ENCODE measurements at regions not wholly inside any gene's neighbourhood (a gene's known extent, or its start where the extent isn't known, plus 50 kb on each side); places are given as distances from the start of the nearest gene placed in this dataset.

DNA sequence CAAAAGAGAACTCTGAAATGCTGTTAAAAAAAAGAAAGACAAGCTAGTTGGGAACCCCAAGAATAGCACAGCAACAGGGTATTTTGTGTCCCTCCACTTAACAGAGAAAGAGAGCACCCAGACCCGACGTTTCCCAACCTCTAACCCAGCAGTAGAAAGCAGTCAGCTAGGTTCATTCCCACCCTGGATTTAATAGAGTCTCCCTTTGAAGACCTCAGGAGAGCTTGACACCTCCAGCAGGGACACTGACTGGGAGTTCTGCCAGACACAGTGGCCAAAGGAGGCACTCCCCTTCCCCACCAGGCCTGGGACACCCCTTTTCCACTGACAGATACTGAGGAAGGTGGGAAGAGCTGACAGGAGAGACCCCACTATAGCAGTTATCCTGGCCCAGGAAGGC lies 337.5 kb upstream of the MSX2 start:
- no peak for DNase-seq
- WGBS, 3 donors, result 52 to 63% (median 55%) methylated on average over 2 of the region's 2 CpGs
- Histone ChIP-seq H3K27me3 (no peaks in the 10 kb centered on the region), H3K4me3 (no peak overlapping the region), H3K27ac (no peak overlapping the region), H3K4me1 (ENCODE audit: insufficient read depth) (no peaks in the 10 kb centered on the region), H3K36me3 (no peaks in the 10 kb centered on the region), H3K9me3 (no peaks in the 10 kb centered on the region)
- intact Hi-C loops (cut with DNase I), result no loop called here
- TF ChIP-seq, protein P1, sequence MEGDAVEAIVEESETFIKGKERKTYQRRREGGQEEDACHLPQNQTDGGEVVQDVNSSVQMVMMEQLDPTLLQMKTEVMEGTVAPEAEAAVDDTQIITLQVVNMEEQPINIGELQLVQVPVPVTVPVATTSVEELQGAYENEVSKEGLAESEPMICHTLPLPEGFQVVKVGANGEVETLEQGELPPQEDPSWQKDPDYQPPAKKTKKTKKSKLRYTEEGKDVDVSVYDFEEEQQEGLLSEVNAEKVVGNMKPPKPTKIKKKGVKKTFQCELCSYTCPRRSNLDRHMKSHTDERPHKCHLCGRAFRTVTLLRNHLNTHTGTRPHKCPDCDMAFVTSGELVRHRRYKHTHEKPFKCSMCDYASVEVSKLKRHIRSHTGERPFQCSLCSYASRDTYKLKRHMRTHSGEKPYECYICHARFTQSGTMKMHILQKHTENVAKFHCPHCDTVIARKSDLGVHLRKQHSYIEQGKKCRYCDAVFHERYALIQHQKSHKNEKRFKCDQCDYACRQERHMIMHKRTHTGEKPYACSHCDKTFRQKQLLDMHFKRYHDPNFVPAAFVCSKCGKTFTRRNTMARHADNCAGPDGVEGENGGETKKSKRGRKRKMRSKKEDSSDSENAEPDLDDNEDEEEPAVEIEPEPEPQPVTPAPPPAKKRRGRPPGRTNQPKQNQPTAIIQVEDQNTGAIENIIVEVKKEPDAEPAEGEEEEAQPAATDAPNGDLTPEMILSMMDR (IDR thresholded peaks at IDR 0.05), result no peak
- TF ChIP-seq POLR2A (IDR thresholded peaks at IDR 0.05) (no peak), EP300 (IDR thresholded peaks at IDR 0.05) (no peak)

- 89 to 95% (median 95%) methylated on average over 1 of the region's 1 CpG for WGBS, 3 donors
- no peak overlapping the region for H3K27ac ChIP-seq
- no peak for DNase-seq
- H3K27me3 ChIP-seq, result no peaks in the 10 kb centered on the region
- H3K9me3 ChIP-seq, result no peaks in the 10 kb centered on the region
- no peaks in the 10 kb centered on the region for H3K4me1 ChIP-seq (ENCODE audit: insufficient read depth)
- intact Hi-C loops (cut with DNase I), result no loop called here
- H3K4me3 ChIP-seq, result no peak overlapping the region
- no peaks in the 10 kb centered on the region for H3K36me3 ChIP-seq
- TF ChIP-seq EP300 (IDR thresholded peaks at IDR 0.05), result no peak
- TF ChIP-seq, protein P1 (IDR thresholded peaks at IDR 0.05), result no peak
- TF ChIP-seq POLR2A (IDR thresholded peaks at IDR 0.05), result no peak
These were observed 336.9 kb upstream of the MSX2 start for GRCh38 chr5:174387448-174387847.

DNA sequence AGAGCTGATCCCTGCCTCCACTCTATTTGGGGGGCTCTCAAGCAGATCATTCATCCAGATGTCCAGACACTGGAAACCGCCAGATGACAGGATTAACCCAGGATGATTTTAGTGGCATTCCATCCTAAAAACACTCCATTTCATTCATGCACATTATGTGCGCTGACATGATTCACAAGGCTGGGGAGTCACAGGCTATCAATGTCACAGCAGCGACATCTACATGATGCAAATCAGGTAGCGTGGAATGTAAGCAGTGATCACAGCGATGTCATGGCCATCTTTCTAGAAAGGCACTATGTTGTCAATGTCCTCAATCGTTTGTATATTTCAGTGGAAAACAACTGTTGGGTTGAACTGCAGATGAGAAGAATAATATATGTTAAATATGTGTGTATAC lies 331.5 kb upstream of the MSX2 start:
- Histone ChIP-seq H3K4me3 (no peak overlapping the region), H3K27ac (no peak overlapping the region), H3K9me3 (no peaks in the 10 kb centered on the region), H3K4me1 (ENCODE audit: insufficient read depth) (no peaks in the 10 kb centered on the region), H3K27me3 (no peaks in the 10 kb centered on the region), H3K36me3 (no peaks in the 10 kb centered on the region)
- intact Hi-C loops (cut with DNase I), result no loop called here
- DNase-seq, result no peak
- TF ChIP-seq POLR2A (IDR thresholded peaks at IDR 0.05) (no peak), EP300 (IDR thresholded peaks at IDR 0.05) (no peak)
- TF ChIP-seq, protein P1 (IDR thresholded peaks at IDR 0.05), result no peak
- WGBS, 3 donors, result 75 to 80% (median 75%) methylated on average over 6 of the region's 6 CpGs

DNA sequence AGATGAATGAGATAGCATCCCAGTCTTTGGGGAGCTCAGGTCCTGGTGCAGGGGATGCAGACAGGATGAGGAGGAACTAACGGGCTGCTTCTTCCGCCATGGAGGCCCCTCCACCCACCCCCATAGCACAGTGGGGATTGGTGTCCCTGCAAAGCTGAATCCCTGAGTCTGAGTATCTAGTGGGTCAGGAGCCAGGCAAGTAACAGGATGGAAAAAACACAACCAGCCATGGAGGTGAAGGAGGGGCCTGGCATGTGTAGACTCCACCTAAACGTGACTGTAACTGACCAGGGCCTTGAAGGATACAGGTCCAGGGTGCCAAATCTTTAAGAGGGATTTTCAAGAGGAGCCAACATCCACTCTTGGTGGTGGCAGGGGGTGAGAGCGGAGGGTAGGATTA lies 327.8 kb upstream of the MSX2 start:
- WGBS, 3 donors, result 41 to 61% (median 53%) methylated on average over 4 of the region's 4 CpGs
- Histone ChIP-seq H3K27me3 (no peaks in the 10 kb centered on the region), H3K4me3 (no peak overlapping the region), H3K27ac (no peak overlapping the region), H3K4me1 (ENCODE audit: insufficient read depth) (no peaks in the 10 kb centered on the region), H3K9me3 (no peaks in the 10 kb centered on the region), H3K36me3 (no peaks in the 10 kb centered on the region)
- no peak for DNase-seq
- intact Hi-C loops (cut with DNase I), result no loop called here
- TF ChIP-seq EP300 (IDR thresholded peaks at IDR 0.05) (no peak), POLR2A (IDR thresholded peaks at IDR 0.05) (no peak)
- TF ChIP-seq, protein P1 (IDR thresholded peaks at IDR 0.05), result no peak

DNA sequence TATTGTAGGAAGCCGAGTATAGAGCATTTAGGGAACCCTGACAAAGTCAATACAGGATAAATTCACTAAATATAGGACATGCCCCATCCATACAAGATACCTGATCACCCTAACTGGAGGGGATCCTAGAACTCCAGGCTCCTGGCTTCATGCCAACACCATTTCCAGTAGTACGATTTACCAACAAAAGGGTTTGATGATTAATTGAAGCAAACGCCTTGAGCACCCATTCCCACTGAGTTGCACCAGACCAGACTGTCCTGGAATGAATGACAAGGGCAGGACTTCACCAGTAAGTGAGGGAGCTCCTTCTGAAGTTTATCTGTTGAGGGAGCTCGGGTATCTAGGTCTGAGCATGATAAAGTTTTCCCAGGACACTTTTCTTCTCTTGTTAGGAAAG lies 327.2 kb upstream of the MSX2 start:
- intact Hi-C loops (cut with DNase I), result no loop called here

More for the DNA sequence above, 327.2 kb upstream of the MSX2 start:
- WGBS, 3 donors, result 26 to 37% (median 31%) methylated on average over 4 of the region's 4 CpGs
- Histone ChIP-seq H3K27ac (no peak overlapping the region), H3K4me1 (ENCODE audit: insufficient read depth) (no peaks in the 10 kb centered on the region), H3K9me3 (no peaks in the 10 kb centered on the region), H3K27me3 (no peaks in the 10 kb centered on the region), H3K36me3 (no peaks in the 10 kb centered on the region), H3K4me3 (no peak overlapping the region)
- no peak for DNase-seq
- TF ChIP-seq POLR2A (IDR thresholded peaks at IDR 0.05) (no peak), EP300 (IDR thresholded peaks at IDR 0.05) (no peak)
- TF ChIP-seq, protein P1 (IDR thresholded peaks at IDR 0.05), result no peak
